ENCODE measurements at regions not wholly inside any gene's neighbourhood (a gene's known extent, or its start where the extent isn't known, plus 50 kb on each side); places are given as distances from the start of the nearest gene placed in this dataset.

GRCh38 chr2:184205048-184205596 lies 393.2 kb upstream of the ZNF804A start:
- no peaks in the 10 kb centered on the region for H3K79me2 ChIP-seq (ENCODE audit: low read length)
- no peaks in the 10 kb centered on the region for H3K9me2 ChIP-seq (replicated peaks; ENCODE audit: insufficient read depth, low read length)
- no peak overlapping the region for H3K9ac ChIP-seq (ENCODE audit: low read length)
- H3K9me3 ChIP-seq (ENCODE audit: low read length) = no peaks in the 10 kb centered on the region
- no peak overlapping the region for H3K4me3 ChIP-seq (ENCODE audit: low read length)
- DNase-seq = no peak
- H3K4me1 ChIP-seq (ENCODE audit: low read length) = no peaks in the 10 kb centered on the region
- H2AFZ ChIP-seq (ENCODE audit: low read length) = no peak overlapping the region
- no peaks in the 10 kb centered on the region for H3K27me3 ChIP-seq (ENCODE audit: low read length)
- H4K20me1 ChIP-seq (ENCODE audit: insufficient read depth, low read depth, low read length) = no peaks in the 10 kb centered on the region
- no peak overlapping the region for H3K4me2 ChIP-seq (ENCODE audit: low read depth, low read length, poor library complexity, severe bottlenecking)
- no peaks in the 10 kb centered on the region for H3K36me3 ChIP-seq (ENCODE audit: insufficient read depth, low read length)
- H3K27ac ChIP-seq (ENCODE audit: low read length) = no peak overlapping the region

GRCh38 chr2:184206045-184206444 lies 392.3 kb upstream of the ZNF804A start:
- Histone ChIP-seq H3K27ac (ENCODE audit: low read length) (no peak overlapping the region), H3K4me3 (ENCODE audit: low read length) (no peak overlapping the region), H3K79me2 (ENCODE audit: low read length) (no peaks in the 10 kb centered on the region), H3K4me1 (ENCODE audit: low read length) (no peaks in the 10 kb centered on the region), H4K20me1 (ENCODE audit: insufficient read depth, low read depth, low read length) (no peaks in the 10 kb centered on the region), H2AFZ (ENCODE audit: low read length) (no peak overlapping the region), H3K27me3 (ENCODE audit: low read length) (no peaks in the 10 kb centered on the region), H3K36me3 (ENCODE audit: insufficient read depth, low read length) (no peaks in the 10 kb centered on the region), H3K9me2 (replicated peaks; ENCODE audit: insufficient read depth, low read length) (no peaks in the 10 kb centered on the region), H3K9me3 (ENCODE audit: low read length) (no peaks in the 10 kb centered on the region), H3K4me2 (ENCODE audit: low read depth, low read length, poor library complexity, severe bottlenecking) (no peak overlapping the region), H3K9ac (ENCODE audit: low read length) (no peak overlapping the region)
- no peak for DNase-seq

- Histone ChIP-seq H4K20me1 (ENCODE audit: insufficient read depth, low read depth, low read length) (no peaks in the 10 kb centered on the region), H3K79me2 (ENCODE audit: low read length) (no peaks in the 10 kb centered on the region), H3K27me3 (ENCODE audit: low read length) (no peaks in the 10 kb centered on the region), H3K4me2 (ENCODE audit: low read depth, low read length, poor library complexity, severe bottlenecking) (no peak overlapping the region), H3K9ac (ENCODE audit: low read length) (no peak overlapping the region), H3K27ac (ENCODE audit: low read length) (no peak overlapping the region), H3K9me3 (ENCODE audit: low read length) (no peaks in the 10 kb centered on the region), H3K9me2 (replicated peaks; ENCODE audit: insufficient read depth, low read length) (no peaks in the 10 kb centered on the region), H3K4me3 (ENCODE audit: low read length) (no peak overlapping the region), H2AFZ (ENCODE audit: low read length) (no peak overlapping the region), H3K4me1 (ENCODE audit: low read length) (no peaks in the 10 kb centered on the region), H3K36me3 (ENCODE audit: insufficient read depth, low read length) (no peaks in the 10 kb centered on the region)
- no peak for DNase-seq
These were observed 388.0 kb upstream of the ZNF804A start for GRCh38 chr2:184210329-184210728.

GRCh38 chr2:184215745-184216144 lies 382.6 kb upstream of the ZNF804A start:
- no peaks in the 10 kb centered on the region for H3K9me3 ChIP-seq (ENCODE audit: low read length)
- H2AFZ ChIP-seq (ENCODE audit: low read length) = no peak overlapping the region
- H4K20me1 ChIP-seq (ENCODE audit: insufficient read depth, low read depth, low read length) = no peaks in the 10 kb centered on the region
- no peaks in the 10 kb centered on the region for H3K27me3 ChIP-seq (ENCODE audit: low read length)
- H3K27ac ChIP-seq (ENCODE audit: low read length) = no peak overlapping the region
- H3K4me1 ChIP-seq (ENCODE audit: low read length) = no peaks in the 10 kb centered on the region
- no peak overlapping the region for H3K4me2 ChIP-seq (ENCODE audit: low read depth, low read length, poor library complexity, severe bottlenecking)
- no peak overlapping the region for H3K4me3 ChIP-seq (ENCODE audit: low read length)
- no peaks in the 10 kb centered on the region for H3K79me2 ChIP-seq (ENCODE audit: low read length)
- no peaks in the 10 kb centered on the region for H3K9me2 ChIP-seq (replicated peaks; ENCODE audit: insufficient read depth, low read length)
- DNase-seq = no peak
- H3K9ac ChIP-seq (ENCODE audit: low read length) = no peak overlapping the region
- H3K36me3 ChIP-seq (ENCODE audit: insufficient read depth, low read length) = no peaks in the 10 kb centered on the region

GRCh38 chr2:184256611-184257010 lies 341.7 kb upstream of the ZNF804A start:
- Histone ChIP-seq H3K36me3 (ENCODE audit: insufficient read depth, low read length) (no peaks in the 10 kb centered on the region), H3K4me3 (ENCODE audit: low read length) (no peak overlapping the region), H3K79me2 (ENCODE audit: low read length) (no peaks in the 10 kb centered on the region), H3K9me3 (ENCODE audit: low read length) (no peaks in the 10 kb centered on the region), H3K4me2 (ENCODE audit: low read depth, low read length, poor library complexity, severe bottlenecking) (no peak overlapping the region), H3K9me2 (replicated peaks; ENCODE audit: insufficient read depth, low read length) (no peaks in the 10 kb centered on the region), H3K4me1 (ENCODE audit: low read length) (no peaks in the 10 kb centered on the region), H3K27me3 (ENCODE audit: low read length) (no peaks in the 10 kb centered on the region), H2AFZ (ENCODE audit: low read length) (no peak overlapping the region), H4K20me1 (ENCODE audit: insufficient read depth, low read depth, low read length) (no peaks in the 10 kb centered on the region), H3K27ac (ENCODE audit: low read length) (no peak overlapping the region), H3K9ac (ENCODE audit: low read length) (no peak overlapping the region)
- no peak for DNase-seq

- no peaks in the 10 kb centered on the region for H3K4me1 ChIP-seq (ENCODE audit: low read length)
- H3K9ac ChIP-seq (ENCODE audit: low read length) = no peak overlapping the region
- H3K27ac ChIP-seq (ENCODE audit: low read length) = no peak overlapping the region
- H3K36me3 ChIP-seq (ENCODE audit: insufficient read depth, low read length) = no peaks in the 10 kb centered on the region
- H3K9me3 ChIP-seq (ENCODE audit: low read length) = no peaks in the 10 kb centered on the region
- no peaks in the 10 kb centered on the region for H3K9me2 ChIP-seq (replicated peaks; ENCODE audit: insufficient read depth, low read length)
- no peak for DNase-seq
- H3K4me2 ChIP-seq (ENCODE audit: low read depth, low read length, poor library complexity, severe bottlenecking) = no peak overlapping the region
- no peaks in the 10 kb centered on the region for H3K79me2 ChIP-seq (ENCODE audit: low read length)
- no peaks in the 10 kb centered on the region for H4K20me1 ChIP-seq (ENCODE audit: insufficient read depth, low read depth, low read length)
- H2AFZ ChIP-seq (ENCODE audit: low read length) = no peak overlapping the region
- H3K27me3 ChIP-seq (ENCODE audit: low read length) = no peaks in the 10 kb centered on the region
- H3K4me3 ChIP-seq (ENCODE audit: low read length) = no peak overlapping the region
These were observed 337.0 kb upstream of the ZNF804A start for GRCh38 chr2:184261331-184261730.

- H2AFZ ChIP-seq (ENCODE audit: low read length) = no peak overlapping the region
- no peaks in the 10 kb centered on the region for H4K20me1 ChIP-seq (ENCODE audit: insufficient read depth, low read depth, low read length)
- H3K4me1 ChIP-seq (ENCODE audit: low read length) = no peaks in the 10 kb centered on the region
- no peak overlapping the region for H3K27ac ChIP-seq (ENCODE audit: low read length)
- H3K4me2 ChIP-seq (ENCODE audit: low read depth, low read length, poor library complexity, severe bottlenecking) = no peak overlapping the region
- H3K4me3 ChIP-seq (ENCODE audit: low read length) = no peak overlapping the region
- H3K9ac ChIP-seq (ENCODE audit: low read length) = no peak overlapping the region
- H3K27me3 ChIP-seq (ENCODE audit: low read length) = no peaks in the 10 kb centered on the region
- H3K79me2 ChIP-seq (ENCODE audit: low read length) = no peaks in the 10 kb centered on the region
- H3K36me3 ChIP-seq (ENCODE audit: insufficient read depth, low read length) = no peaks in the 10 kb centered on the region
- no peak for DNase-seq
- no peaks in the 10 kb centered on the region for H3K9me2 ChIP-seq (replicated peaks; ENCODE audit: insufficient read depth, low read length)
- H3K9me3 ChIP-seq (ENCODE audit: low read length) = no peaks in the 10 kb centered on the region
These were observed 336.5 kb upstream of the ZNF804A start for GRCh38 chr2:184261818-184262217.

- no peaks in the 10 kb centered on the region for H3K79me2 ChIP-seq (ENCODE audit: low read length)
- H3K4me1 ChIP-seq (ENCODE audit: low read length) = no peaks in the 10 kb centered on the region
- H4K20me1 ChIP-seq (ENCODE audit: insufficient read depth, low read depth, low read length) = no peaks in the 10 kb centered on the region
- no peak overlapping the region for H3K4me2 ChIP-seq (ENCODE audit: low read depth, low read length, poor library complexity, severe bottlenecking)
- no peak for DNase-seq
- H3K36me3 ChIP-seq (ENCODE audit: insufficient read depth, low read length) = no peaks in the 10 kb centered on the region
- no peak overlapping the region for H3K27ac ChIP-seq (ENCODE audit: low read length)
- no peak overlapping the region for H3K9ac ChIP-seq (ENCODE audit: low read length)
- no peak overlapping the region for H3K4me3 ChIP-seq (ENCODE audit: low read length)
- no peak overlapping the region for H2AFZ ChIP-seq (ENCODE audit: low read length)
- H3K27me3 ChIP-seq (ENCODE audit: low read length) = no peaks in the 10 kb centered on the region
- no peaks in the 10 kb centered on the region for H3K9me2 ChIP-seq (replicated peaks; ENCODE audit: insufficient read depth, low read length)
- no peaks in the 10 kb centered on the region for H3K9me3 ChIP-seq (ENCODE audit: low read length)
These were observed 329.3 kb upstream of the ZNF804A start for GRCh38 chr2:184268900-184269477.
